DMS153 (cell line): ENCODE measurements at regions not wholly inside any gene's neighbourhood (a gene's known extent, or its start where the extent isn't known, plus 50 kb on each side); places are given as distances from the start of the nearest gene placed in this dataset.

ENCODE experiments used
- DNase-seq: peaks from one replicate; lab custom pipeline; 2025; lab: John Stamatoyannopoulos, UW

DNA sequence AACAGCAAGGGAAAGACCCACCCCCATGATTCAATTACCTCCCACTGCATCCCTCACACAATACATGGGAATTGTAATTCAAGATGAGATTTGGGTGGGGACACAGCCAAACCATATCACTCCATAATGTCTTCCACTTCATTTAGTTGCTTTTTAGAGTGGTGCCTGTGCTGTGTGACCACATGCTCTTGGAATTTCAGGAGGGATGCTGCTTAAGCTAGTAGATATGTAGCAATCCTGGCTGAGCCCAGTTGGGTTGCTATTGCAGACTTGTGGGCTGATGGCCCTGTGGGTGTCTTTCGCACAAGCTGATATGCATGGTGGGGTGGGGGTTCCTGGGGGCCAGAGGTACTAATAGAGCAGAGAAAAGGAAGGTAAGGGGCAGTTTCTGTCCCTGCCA lies 160.4 kb upstream of the SYT6 start:
- DNase-seq, result no peak

DNA sequence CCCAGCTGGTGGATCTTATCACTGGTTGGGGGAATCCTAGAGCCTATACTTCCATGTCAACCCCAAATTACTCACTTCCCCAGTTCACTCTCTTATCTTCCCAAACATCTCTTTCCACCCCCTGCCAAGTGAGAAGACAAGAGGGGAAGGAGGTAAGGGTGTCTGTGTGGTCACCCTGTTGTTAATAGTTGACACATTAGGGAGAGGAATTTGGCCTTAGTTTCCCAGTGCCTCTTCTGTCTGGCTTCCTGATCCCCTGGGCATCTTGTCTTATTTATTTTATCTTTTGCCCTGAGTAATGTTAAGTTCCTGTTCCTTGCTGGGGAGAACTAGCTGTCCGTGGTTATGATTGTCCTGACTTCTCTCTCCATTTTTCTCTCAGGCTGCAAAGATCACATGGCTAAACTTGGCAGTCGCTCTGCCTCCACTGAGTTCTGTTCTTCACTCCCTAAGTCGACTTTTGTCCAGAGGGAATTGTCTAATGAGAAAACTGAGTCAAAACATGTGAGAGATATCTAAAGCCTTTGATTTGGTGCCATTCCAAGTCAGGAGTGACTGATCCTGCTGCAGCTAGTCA lies 157.1 kb upstream of the SYT6 start:
- no peak for DNase-seq

DNA sequence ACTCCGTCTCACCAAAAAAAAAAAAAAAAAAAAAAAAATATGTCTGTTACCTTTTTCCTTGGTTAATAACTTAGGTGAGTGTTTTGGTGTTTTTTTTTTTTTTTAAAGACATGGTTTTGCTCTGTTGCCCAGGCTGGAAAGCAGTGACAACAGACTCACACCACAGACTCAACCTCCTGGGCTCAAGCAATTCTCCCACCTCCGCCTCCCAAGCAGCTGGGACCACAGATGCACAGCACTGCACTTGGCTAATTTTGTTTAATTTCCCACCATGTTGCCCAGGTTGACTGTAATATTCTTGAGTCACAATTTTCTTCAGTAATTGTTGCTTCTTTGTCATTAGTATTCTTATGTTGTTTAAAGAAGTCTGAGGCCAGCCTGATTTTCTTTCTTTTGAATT lies 149.2 kb upstream of the SYT6 start:
- no peak for DNase-seq

DNA sequence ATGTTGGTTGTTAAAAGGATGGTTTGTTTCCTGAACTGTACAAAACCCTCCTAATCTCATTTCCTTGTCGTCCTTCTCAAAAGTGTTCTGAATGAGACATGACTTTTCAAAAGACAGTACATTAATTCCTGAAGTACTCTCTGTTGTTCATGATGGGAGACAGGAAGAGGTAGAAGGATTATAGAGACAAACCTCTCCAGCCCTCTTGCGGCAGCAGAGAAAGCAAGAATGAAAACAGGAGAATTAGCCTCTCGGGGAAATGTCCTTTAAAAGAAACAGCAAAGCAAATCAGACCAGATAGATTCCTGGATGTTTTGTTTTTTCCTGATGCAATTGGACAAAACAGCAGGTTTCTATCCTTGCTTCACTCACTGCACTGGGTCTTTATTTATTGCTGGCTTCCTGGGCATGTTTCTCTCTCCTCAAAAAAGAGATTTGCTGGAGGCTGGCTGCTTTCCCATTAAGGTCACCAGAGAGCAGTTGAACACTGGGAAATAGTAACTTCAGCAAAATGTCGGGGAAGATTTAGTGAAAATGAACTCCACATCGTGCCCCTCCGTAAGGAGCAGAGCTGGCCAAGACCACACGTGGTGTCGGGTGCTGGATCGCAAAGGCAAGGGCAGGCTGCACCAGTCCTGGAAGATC lies 145.8 kb upstream of the SYT6 start:
- no peak for DNase-seq

DNA sequence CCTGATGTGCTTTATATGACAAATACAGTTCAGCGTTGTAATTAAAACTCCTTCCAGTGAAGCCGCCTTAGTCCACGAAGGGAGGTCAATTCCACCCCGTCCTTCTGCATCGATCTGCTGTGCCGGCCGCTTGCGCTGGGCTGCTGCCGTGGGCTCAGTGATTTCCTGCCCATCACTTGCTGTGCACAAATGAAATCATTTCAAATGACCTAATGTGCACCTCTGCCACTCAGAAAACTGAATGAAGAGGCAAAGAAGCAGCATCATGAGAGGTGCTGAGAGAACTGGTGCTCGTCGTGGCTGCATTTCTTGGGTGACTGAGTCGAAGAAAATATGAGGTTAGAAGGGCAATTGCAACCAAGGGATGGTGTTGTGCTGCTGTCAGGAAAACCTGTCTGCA lies 144.3 kb upstream of the SYT6 start:
- DNase-seq, result no peak

DNA sequence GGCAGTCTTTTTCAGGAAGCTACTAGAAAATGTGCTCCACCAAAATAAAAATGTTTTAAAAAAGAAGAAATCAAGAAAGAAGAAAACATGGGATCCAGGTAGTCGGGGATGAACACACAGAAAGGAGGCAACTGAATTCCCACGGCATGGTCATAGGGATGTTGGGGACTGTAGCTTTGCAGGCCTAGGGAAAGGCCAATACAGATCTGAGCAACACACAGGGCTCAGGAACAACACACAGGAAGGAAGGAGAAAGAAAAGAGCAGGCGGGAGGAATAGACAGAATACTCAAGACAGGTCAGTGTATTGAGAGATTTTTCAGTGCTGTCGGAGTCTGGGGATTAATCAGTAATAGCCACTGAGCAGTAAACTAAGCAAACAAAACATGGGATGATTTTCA lies 142.7 kb upstream of the SYT6 start:
- DNase-seq, result no peak

DNA sequence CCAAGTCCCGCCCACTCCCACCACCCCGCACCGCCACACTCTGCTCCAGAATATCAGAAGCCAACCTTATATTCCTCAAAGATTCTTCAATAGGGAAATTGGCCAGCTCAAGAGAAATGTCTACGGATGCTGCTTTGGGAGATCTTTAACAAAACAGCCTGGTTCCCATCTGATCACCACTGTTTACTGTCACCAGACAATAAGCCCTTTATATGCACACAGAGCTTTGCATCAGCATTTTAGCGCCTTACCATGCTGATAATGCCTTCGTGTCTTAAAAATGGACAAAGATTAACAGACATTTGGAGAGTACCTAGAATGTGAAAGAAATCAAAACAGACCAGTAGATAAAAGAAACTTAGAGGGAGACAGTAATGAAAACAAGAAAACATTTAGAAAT lies 141.7 kb upstream of the SYT6 start:
- DNase-seq, result no peak

DNA sequence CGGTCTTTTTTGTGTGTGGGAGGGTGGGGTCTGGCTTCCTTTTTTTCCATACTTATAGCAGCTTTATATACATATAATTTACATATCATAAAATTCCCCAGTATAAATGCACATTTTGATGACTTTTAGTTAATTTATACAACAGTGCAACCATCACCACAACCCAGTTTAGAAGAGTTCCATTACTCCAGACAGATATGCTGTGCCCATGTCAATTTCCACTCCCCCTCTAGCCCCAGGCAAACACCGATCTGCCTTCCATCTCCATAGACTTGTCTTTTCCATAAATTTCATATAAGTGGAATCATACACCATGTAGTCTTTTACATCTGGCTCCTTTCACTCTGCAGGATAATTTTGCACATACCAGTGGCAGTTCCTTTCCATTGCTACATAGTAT lies 139.2 kb upstream of the SYT6 start:
- no peak for DNase-seq

DNA sequence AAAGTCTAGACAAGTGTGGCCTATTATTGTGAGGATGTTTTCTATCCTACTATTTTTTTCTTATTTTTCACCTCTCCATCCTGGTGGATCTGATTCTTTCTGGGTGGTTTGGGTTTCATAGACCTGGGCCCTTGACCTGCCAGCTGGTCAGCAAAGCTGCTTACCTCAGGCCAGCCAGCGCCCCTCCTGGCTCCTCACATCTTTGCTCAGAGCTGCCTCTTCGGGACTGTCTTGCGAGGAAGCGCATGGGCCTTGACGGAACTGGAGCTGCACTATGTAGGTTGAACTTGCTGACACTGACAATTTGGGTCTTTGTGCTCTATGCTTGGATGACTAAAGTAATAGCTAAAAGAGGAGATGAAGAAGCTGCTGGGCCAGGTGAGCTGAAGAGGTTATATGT lies 138.5 kb upstream of the SYT6 start:
- no peak for DNase-seq

DNA sequence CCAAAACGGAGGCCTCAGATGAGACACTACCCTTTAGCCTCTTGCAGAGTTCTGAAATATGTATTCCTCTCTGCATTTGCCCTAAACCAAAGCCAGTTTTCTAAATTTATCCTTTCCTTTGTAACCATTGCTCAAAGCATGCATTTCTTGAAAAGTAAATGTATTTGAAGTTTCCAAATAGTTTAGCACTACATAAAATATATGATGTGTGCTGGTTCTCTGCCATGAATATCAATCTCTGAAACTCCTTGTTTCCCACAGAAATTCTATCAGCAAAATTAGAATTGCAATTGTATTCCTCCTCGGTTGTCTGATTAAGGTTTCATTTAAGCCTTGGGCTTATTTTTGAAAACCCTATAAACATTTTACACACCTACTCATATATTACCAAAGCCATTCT lies 137.1 kb upstream of the SYT6 start:
- DNase-seq, result no peak

DNA sequence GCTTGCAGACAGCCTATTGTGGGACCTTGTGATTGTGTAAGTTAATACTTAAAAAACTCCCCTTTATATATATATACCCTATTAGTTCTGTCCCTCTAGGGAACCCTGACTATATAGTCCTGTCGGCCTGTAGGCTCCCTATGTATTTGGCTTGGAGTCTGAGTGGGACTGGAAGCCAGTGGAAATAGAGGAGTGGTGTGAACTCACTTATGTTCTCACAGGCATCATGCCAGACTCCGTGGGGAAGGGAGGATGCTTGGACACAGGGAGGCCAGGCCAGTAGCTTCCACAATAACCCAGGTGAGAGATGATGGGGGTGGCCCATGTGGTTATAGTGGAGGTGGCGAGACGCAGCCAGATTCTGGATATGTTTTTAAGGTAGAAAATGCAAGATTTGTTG lies 136.7 kb upstream of the SYT6 start:
- DNase-seq, result no peak

DNA sequence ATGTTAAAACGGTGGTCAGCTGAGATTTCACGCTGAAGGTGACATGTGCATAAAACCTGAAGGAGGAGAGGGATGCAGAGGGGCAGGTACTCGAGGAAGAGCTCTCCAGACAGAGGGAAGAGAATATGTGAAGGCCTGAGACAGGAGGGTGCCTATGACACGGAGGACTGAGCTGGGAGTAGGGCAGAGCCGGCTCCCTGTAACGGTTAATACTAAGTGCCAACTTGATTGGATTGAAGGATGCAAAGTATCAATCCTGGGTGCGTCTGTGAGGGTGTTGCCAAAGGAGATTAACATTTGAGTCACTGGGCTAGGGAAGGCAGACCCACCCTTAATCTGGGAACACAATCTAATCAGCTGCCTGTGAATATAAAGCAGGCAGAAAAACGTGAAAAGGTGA lies 136.2 kb upstream of the SYT6 start:
- DNase-seq, result no peak

DNA sequence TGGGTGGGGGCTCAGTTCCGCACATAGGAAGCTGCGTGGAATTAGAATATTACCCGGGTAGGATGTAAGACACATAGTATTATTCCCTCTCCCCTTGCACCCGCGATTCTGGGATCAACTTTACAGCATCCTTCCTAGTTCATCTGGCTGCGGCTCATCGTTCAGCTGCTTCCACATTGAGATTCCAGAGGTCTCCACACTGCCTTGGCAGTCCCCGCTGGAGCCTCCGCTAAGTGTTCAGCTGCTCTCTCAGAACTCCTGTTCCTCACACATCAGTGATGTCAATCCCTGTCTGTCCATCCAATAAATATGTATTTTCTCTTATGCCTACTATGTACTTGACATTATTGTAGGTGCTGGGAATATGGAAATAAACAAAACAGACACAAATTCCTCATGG lies 135.6 kb upstream of the SYT6 start:
- DNase-seq, result no peak

DNA sequence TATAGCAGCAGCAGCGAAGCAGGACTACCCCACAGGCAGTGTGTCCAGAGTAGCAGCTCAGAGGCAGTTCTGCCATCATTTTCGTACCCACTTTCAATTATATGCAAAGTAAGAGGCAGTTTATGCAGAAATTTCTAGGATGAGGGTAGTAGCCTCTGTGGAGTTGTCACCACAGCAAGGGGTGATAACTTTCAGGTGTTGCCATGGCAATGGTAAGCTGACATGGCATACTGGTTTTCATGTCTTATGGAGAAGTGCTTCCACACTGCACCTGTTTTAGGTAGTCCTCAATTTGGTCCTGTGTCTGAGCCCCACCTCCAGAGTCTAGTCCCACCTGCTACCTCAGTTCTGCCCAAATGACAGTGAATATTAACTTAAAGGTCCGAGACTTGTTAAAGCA lies 133.3 kb upstream of the SYT6 start:
- no peak for DNase-seq

DNA sequence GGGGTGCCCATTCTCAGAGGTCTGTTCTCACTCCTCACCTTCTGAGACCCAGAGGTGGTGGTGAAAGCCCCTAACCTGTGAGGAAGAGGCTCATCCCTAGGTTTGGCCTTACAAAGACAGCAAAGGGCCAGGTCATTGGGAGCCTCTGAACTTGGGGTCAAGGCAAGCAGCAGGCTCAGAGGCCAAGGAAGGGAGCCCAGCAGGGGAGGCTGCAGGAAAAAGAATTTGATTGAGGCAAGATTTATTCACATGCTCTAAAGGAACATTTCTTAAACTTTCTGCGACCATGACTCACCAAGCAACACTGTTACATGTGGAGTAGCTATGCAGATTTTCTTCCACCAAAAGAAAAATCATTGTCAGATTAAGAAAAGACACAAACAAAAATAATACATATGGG lies 132.5 kb upstream of the SYT6 start:
- no peak for DNase-seq

DNA sequence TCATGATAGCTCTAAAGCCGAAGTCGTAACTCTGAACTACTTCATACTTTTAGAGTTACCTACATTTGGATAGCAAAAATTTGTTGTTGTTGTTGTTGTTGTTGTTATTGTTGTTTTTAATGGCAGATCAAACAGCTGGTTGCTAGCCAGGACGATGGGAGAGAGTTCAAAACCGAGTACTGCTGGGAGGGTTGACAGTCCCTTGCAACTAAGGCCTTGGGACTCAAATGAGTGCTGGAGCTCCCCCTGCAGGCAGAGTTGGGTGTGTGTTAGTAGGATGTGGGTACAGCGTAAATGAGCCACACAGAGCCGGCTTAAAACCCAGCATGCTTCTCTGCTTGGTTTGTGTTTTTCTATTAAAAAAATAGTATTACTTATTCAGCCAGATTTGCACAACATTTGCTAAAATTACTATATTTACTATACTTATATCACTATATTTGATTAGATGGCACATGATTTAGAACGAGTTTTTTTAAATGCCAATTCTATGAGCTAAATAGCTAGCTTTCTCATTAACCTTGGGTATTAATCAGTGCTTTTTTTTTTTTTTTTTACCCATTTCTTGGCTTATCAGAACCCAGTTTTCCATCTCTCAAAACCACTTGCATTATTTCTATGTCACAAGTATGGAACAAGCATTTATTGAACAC lies 129.2 kb upstream of the SYT6 start:
- DNase-seq, result peak; percentile 29

DNA sequence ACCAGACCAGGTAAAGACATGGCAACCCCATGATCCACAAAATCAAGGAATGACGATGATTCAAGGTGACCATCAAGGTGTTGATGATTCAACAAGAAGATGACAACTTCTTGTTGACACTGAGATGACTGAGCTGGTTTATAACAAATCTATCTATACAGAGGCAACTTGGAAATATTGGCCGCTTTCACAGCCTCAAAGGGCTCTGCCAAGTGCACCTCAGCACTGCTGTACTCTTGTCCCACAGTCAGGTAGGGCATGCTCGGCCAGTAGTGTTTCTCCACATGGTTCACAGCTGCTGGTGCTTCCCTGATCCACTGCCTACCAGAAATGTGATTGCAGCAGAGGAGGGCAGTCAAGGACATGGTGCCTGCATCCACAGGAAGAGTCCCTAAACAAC lies 125.2 kb upstream of the SYT6 start:
- no peak for DNase-seq

DNA sequence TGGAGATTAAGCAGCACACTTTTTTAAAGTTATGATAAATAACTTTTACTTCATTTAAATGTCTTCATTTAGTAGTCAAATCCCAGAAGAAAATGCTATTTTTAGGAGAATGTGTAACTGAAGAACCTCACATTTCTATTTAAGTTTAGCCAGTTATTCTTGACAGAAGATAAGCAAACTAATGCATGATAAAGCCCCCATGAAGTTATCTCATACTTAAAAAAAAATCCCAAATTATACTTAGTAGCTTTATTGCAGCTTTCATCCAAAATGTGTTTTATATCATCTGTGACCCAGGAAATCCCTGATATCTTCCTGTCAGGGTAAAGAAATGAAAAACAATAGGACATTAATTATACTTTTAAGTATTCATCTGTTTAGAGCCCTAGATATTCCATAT lies 124.8 kb upstream of the SYT6 start:
- DNase-seq, result no peak

DNA sequence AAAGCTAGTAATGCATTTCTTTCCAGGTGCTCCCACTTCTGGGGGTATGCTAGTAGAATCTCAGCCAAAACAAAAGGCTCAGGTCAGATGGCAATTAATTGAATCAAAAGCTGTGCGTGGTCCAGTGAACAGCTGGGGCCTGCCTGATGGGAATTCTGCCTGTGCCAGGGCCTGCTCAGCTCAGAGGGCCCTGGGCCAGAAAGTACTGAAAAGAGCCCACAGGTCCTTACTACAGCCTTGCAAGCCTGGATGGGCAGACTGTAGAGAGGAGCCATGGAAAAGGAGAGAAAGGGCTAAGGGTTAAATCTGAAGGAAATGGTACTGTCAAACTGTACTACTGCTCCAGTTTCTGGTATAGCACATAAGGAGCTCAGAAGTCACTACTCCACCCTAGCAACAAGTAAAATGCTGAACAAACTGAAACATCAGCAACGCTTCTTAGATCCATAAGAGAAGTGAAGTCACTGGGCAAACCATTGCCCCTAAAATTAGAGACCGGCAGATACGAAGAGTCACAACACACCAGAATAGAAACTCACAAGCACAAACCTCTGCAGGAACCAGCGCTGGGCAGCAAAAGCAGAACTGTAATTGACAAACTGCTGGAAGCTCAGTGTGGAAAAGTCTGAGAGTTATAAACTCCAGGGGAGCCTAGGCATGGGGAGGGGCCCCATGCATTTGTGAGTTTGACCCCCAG lies 121.1 kb upstream of the SYT6 start:
- DNase-seq, result no peak

DNA sequence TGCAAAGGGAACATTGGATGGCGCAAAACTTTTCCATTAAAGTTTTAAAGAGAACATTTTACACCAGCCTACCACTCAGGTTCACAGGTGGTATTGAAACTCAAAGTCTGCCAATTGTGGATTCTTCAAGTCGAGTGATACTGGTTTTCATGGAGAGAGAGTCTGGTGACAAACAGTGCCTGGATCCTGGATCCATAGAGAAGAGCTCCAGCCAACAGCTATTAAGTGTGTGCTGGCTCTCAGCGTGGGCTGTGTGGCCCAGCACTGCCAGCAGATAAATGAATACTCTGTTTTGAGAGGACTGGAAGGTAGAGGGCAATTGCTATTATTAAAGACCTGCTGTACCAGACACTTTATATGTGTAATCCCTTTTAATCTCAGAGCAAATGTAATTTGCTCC lies 118.9 kb upstream of the SYT6 start:
- no peak for DNase-seq

DNA sequence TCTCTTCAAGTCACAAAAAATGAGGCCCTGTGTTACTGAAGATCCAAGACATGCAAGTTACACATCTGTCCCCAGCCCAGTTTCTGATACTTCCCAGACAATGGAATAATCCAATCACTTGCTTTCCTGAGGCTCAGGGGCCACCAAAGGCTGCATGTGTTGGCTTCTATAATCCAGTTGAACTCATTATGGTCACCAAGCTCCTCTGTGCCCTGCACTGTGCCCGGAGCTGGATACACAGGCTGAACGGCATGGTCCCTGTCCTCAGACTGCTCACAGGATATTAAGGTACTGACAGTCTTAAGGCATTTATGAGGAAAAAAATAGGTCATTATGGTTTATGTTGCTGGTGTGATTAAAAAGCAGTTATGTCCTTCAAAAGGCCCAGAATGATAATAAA lies 117.0 kb upstream of the SYT6 start:
- DNase-seq, result no peak

DNA sequence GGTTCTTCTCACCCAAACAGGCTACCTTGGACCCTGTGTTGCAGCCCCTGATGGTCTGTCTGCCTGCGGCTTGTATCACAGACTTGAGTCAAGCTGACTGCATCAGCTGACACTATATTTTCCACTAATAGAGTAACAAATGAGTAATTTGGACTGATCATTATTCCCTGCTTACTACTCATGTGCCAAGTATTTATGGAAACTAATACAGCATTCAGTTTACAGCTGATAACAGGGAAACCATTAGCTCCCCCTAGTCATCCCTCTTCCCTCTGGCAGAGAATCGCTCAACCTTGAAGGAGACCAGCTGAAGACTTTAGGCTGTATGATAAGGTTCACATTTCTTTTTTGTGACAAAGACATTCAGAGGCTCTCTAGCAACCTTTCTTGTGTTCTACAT lies 116.6 kb upstream of the SYT6 start:
- DNase-seq, result no peak

DNA sequence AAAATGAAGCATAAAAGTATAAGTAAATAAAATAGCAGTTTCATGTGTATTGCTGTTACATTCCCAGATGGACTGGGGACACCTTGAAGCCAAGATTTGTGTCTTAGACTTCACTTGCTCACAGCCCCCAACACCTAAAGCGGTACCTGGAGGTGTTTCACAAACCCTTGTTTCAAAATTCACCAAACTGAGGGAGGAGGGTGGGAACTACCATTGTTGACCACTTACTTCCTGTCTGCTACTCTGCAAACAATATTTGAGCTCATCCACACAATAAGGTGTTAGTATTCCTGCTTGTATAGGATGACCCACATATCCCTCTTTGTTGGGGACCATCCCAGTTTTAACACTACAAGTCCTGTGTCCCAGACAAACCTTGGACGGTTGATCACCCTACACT lies 115.9 kb upstream of the SYT6 start:
- no peak for DNase-seq
